Stomach (tissue), 4 donors: ENCODE measurements at regions not wholly inside any gene's neighbourhood (a gene's known extent, or its start where the extent isn't known, plus 50 kb on each side); places are given as distances from the start of the nearest gene placed in this dataset.
"Not testable (repeated sequence)": the region's sequence is repeated elsewhere in the genome, so short reads cannot be mapped to it uniquely, and the experiment has no call there.

ENCODE experiments used
- CTCF ChIP-seq, 7 experiments: fragments of 450-650 bp in 4 of 7; fragments of 200-600 bp in 3 of 7; sonication (generic) in 3 of 7; IDR thresholded peaks; one replicate each; pipeline ENCODE4 v1.5.1; 2016 to 2019; ENCODE audit warnings: antibody characterized with exemption in 7 of 7, control low read depth in 2 of 7, mild to moderate bottlenecking in 1 of 7
- EP300 ChIP-seq: sonication (generic); formaldehyde crosslinking; IDR thresholded peaks from one replicate; pipeline ENCODE4 v1.6.1; 2017; ENCODE audit warnings: antibody characterized with exemption
- POLR2A ChIP-seq, 4 donors: fragments of 450-650 bp; IDR thresholded peaks; one replicate each; pipeline ENCODE4 v1.6.1; 2016; ENCODE audit warnings: antibody characterized with exemption in 4 of 4, control low read depth in 2 of 4, mild to moderate bottlenecking in 1 of 4, moderate library complexity in 1 of 4
- POLR2AphosphoS5 ChIP-seq, 3 donors: sonication (generic); formaldehyde crosslinking; IDR thresholded peaks; one replicate each; pipeline ENCODE4 v1.6.1; 2016; ENCODE audit warnings: antibody characterized with exemption in 3 of 3

GRCh38 chr15:24485885-24486567 is 189.5 kb upstream of the NPAP1 start:
- not testable (repeated sequence) for TF ChIP-seq CTCF (IDR thresholded peaks at IDR 0.05); POLR2AphosphoS5 (IDR thresholded peaks at IDR 0.05); POLR2A (IDR thresholded peaks at IDR 0.05); EP300
